ENCODE measurements at regions not wholly inside any gene's neighbourhood (a gene's known extent, or its start where the extent isn't known, plus 50 kb on each side); places are given as distances from the start of the nearest gene placed in this dataset.
A peak's percentile ranks its signal among the peaks of the same experiment; 100 is the strongest.

GRCh38 chr18:29084120-29084519, 907.2 kb upstream of the CDH2 start:
- Histone ChIP-seq H3K27me3 (ENCODE audit: control insufficient read depth, extremely low read depth, insufficient read depth, low read length) (no peaks in the 10 kb centered on the region), H3K9ac (ENCODE audit: control insufficient read depth, extremely low read depth, insufficient read depth, low read length) (no peak overlapping the region), H3K27ac (ENCODE audit: control insufficient read depth, insufficient read depth, low read length) (no peak overlapping the region), H4K20me1 (ENCODE audit: control insufficient read depth, extremely low read depth, insufficient read depth, low read length) (no peaks in the 10 kb centered on the region), H3K9me3 (ENCODE audit: control insufficient read depth, low read depth, low read length) (no peaks in the 10 kb centered on the region), H3K9me1 (ENCODE audit: control insufficient read depth, extremely low read depth, insufficient read depth, low read length) (no peaks in the 10 kb centered on the region), H3K4me2 (ENCODE audit: control insufficient read depth, extremely low read depth, insufficient read depth, low read depth, low read length) (no peak overlapping the region), H3K4me1 (ENCODE audit: control insufficient read depth, extremely low read depth, insufficient read depth, low read length) (peaks cover 7% of the 10 kb centered on the region), H3K79me2 (ENCODE audit: control insufficient read depth, insufficient read depth, low read length) (no peaks in the 10 kb centered on the region), H3K4me3 (ENCODE audit: control insufficient read depth in 2 of 3, extremely low read depth in 1 of 3, insufficient read depth in 2 of 3, low read depth in 1 of 3, low read length in 3 of 3) (no peak overlapping the region), H3K36me3 (ENCODE audit: control insufficient read depth in 2 of 2, extremely low read depth in 1 of 2, insufficient read depth in 2 of 2, low read length in 2 of 2) (no peaks in the 10 kb centered on the region), H2AFZ (ENCODE audit: control insufficient read depth, low read length) (peak overlapping the region; percentile 94)
- FAIRE-seq = no peak
- TF ChIP-seq CTCF (optimal IDR thresholded peaks at IDR 0.05 in 1 of 3, IDR thresholded peaks at IDR 0.05 in 1 of 3, conservative IDR thresholded peaks at IDR 0.05 in 1 of 3; ENCODE audit: extremely low read depth in 1 of 3, insufficient read depth in 2 of 3, low read length in 3 of 3) = no peak
- TF ChIP-seq EZH2 (IDR thresholded peaks at IDR 0.05; ENCODE audit: low read length) = no peak
- dilution Hi-C loops (cut with MboI; ENCODE audit: extremely low pct_ligation_motif_present, low sequenced_read_pairs) = no loop called here
- no peak for DNase-seq (ENCODE audit: low read depth, low spot score)

- Histone ChIP-seq H3K9me1 (ENCODE audit: control insufficient read depth, extremely low read depth, insufficient read depth, low read length) (no peaks in the 10 kb centered on the region), H4K20me1 (ENCODE audit: control insufficient read depth, extremely low read depth, insufficient read depth, low read length) (no peaks in the 10 kb centered on the region), H2AFZ (ENCODE audit: control insufficient read depth, low read length) (peak overlapping the region; percentile 94), H3K36me3 (ENCODE audit: control insufficient read depth in 2 of 2, extremely low read depth in 1 of 2, insufficient read depth in 2 of 2, low read length in 2 of 2) (no peaks in the 10 kb centered on the region), H3K9ac (ENCODE audit: control insufficient read depth, extremely low read depth, insufficient read depth, low read length) (no peak overlapping the region), H3K4me3 (ENCODE audit: control insufficient read depth in 2 of 3, extremely low read depth in 1 of 3, insufficient read depth in 2 of 3, low read depth in 1 of 3, low read length in 3 of 3) (peak overlapping the region in 2 of 3 experiments; percentile 36 to 51), H3K4me2 (ENCODE audit: control insufficient read depth, extremely low read depth, insufficient read depth, low read depth, low read length) (peak overlapping the region; percentile 92), H3K79me2 (ENCODE audit: control insufficient read depth, insufficient read depth, low read length) (no peaks in the 10 kb centered on the region), H3K9me3 (ENCODE audit: control insufficient read depth, low read depth, low read length) (no peaks in the 10 kb centered on the region), H3K4me1 (ENCODE audit: control insufficient read depth, extremely low read depth, insufficient read depth, low read length) (peaks cover 7% of the 10 kb centered on the region), H3K27ac (ENCODE audit: control insufficient read depth, insufficient read depth, low read length) (no peak overlapping the region), H3K27me3 (ENCODE audit: control insufficient read depth, extremely low read depth, insufficient read depth, low read length) (no peaks in the 10 kb centered on the region)
- DNase-seq (ENCODE audit: low read depth, low spot score) (no peak), FAIRE-seq (peak; percentile 29)
- TF ChIP-seq EZH2 (IDR thresholded peaks at IDR 0.05; ENCODE audit: low read length) (no peak), CTCF (optimal IDR thresholded peaks at IDR 0.05 in 1 of 3, IDR thresholded peaks at IDR 0.05 in 1 of 3, conservative IDR thresholded peaks at IDR 0.05 in 1 of 3; ENCODE audit: extremely low read depth in 1 of 3, insufficient read depth in 2 of 3, low read length in 3 of 3) (no peak)
- dilution Hi-C loops (cut with MboI; ENCODE audit: extremely low pct_ligation_motif_present, low sequenced_read_pairs) = no loop called here
Measured at GRCh38 chr18:29083545-29083944, 906.6 kb upstream of the CDH2 start.

Measured in keratinocyte (primary cell).